DND-41 (cell line): ENCODE measurements at regions not wholly inside any gene's neighbourhood (a gene's known extent, or its start where the extent isn't known, plus 50 kb on each side); places are given as distances from the start of the nearest gene placed in this dataset.

ENCODE experiments used
- EZH2 ChIP-seq: IDR thresholded peaks from 3 replicates; pipeline ENCODE4 v1.6.1; 2012; ENCODE audit warnings: borderline replicate concordance, low read depth, mild to moderate bottlenecking, moderate library complexity, low read length, inconsistent platforms; ENCODE audit not compliant: severe bottlenecking
- TF ChIP-seq, protein P1 (sequence below): IDR thresholded peaks from 2 replicates; pipeline ENCODE4 v1.5.1; 2012; ENCODE audit warnings: borderline replicate concordance, low read length, moderate library complexity, mild to moderate bottlenecking; ENCODE audit not compliant: poor library complexity, severe bottlenecking; ENCODE audit errors: extremely low read depth

DNA sequence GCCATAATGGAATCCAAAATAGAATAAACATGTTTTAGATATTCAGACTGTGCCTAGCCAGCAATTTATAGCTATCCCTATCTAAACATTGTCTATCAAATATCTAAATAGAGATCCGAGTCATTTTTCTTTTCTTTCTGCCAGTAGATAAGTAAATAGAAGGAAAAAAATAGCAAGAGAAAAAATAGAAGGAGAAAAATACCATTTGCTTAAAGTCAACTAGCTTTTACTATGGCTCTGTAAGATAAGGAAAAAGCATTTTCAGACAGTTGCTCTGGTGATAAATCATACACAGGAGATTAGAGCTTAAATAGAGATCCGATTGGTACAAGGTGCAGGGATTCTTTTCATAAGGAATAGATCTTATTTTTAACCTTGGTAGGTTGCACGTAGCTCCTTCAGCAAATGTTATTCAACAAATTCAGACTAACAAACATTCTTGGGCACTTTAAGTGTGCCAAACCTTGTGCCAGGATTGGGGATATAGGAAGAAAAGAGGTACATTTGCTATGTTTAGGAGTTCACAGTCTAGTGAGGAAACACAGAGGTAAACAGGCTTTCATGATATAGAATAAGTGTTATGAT, 70.1 kb upstream of the CCDC190 start:
- TF ChIP-seq, protein P1, sequence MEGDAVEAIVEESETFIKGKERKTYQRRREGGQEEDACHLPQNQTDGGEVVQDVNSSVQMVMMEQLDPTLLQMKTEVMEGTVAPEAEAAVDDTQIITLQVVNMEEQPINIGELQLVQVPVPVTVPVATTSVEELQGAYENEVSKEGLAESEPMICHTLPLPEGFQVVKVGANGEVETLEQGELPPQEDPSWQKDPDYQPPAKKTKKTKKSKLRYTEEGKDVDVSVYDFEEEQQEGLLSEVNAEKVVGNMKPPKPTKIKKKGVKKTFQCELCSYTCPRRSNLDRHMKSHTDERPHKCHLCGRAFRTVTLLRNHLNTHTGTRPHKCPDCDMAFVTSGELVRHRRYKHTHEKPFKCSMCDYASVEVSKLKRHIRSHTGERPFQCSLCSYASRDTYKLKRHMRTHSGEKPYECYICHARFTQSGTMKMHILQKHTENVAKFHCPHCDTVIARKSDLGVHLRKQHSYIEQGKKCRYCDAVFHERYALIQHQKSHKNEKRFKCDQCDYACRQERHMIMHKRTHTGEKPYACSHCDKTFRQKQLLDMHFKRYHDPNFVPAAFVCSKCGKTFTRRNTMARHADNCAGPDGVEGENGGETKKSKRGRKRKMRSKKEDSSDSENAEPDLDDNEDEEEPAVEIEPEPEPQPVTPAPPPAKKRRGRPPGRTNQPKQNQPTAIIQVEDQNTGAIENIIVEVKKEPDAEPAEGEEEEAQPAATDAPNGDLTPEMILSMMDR, result no peak
- TF ChIP-seq EZH2, result no peak
